Karpas-422 (cell line): ENCODE measurements at regions not wholly inside any gene's neighbourhood (a gene's known extent, or its start where the extent isn't known, plus 50 kb on each side); places are given as distances from the start of the nearest gene placed in this dataset.

ENCODE experiments used
- DNase-seq: peaks from one replicate; pipeline ENCODE4 v3.0.0-alpha.2; 2015
- H2AFZ ChIP-seq: fragments of 200-600 bp; sonication (generic); 2 replicates; pipeline ENCODE4 v1.6.1; 2014; ENCODE audit warnings: antibody characterized with exemption, low read length, mixed read lengths
- H3K27ac ChIP-seq: fragments of 200-600 bp; sonication (generic); 2 replicates; pipeline ENCODE4 v1.5.1; 2014; ENCODE audit warnings: mild to moderate bottlenecking, low read length, moderate library complexity
- H3K27me3 ChIP-seq: fragments of 200-600 bp; sonication (generic); 2 replicates; pipeline ENCODE4 v1.6.1; 2014; ENCODE audit warnings: low read length, mixed read lengths
- H3K36me3 ChIP-seq: fragments of 200-600 bp; sonication (generic); 2 replicates; pipeline ENCODE4 v1.6.1; 2014; ENCODE audit warnings: low read length, mixed read lengths; ENCODE audit not compliant: insufficient read depth
- H3K4me1 ChIP-seq: fragments of 200-600 bp; sonication (generic); 2 replicates; pipeline ENCODE4 v1.6.1; 2014; ENCODE audit warnings: mild to moderate bottlenecking, low read length, mixed read lengths
- H3K4me2 ChIP-seq: fragments of 200-600 bp; sonication (generic); 2 replicates; pipeline ENCODE4 v1.6.1; 2014; ENCODE audit warnings: low read length, low read depth, mild to moderate bottlenecking; ENCODE audit not compliant: poor library complexity, severe bottlenecking
- H3K4me3 ChIP-seq: fragments of 200-600 bp; sonication (generic); 2 replicates; pipeline ENCODE4 v1.5.1; 2014; ENCODE audit warnings: mild to moderate bottlenecking, antibody characterized with exemption, low read length, mixed read lengths
- H3K79me2 ChIP-seq: fragments of 200-600 bp; sonication (generic); 2 replicates; pipeline ENCODE4 v1.6.1; 2014; ENCODE audit warnings: mild to moderate bottlenecking, low read length, mixed read lengths
- H3K9ac ChIP-seq: fragments of 200-600 bp; sonication (generic); 2 replicates; pipeline ENCODE4 v1.6.0; 2014; ENCODE audit warnings: low read length
- H3K9me2 ChIP-seq: fragments of 200-600 bp; sonication (generic), shearing (Covaris generic); replicated peaks from 2 replicates; pipeline ENCODE4 v1.6.0; 2014; ENCODE audit warnings: mild to moderate bottlenecking, low read length, moderate library complexity; ENCODE audit not compliant: insufficient read depth
- H3K9me3 ChIP-seq: fragments of 300-700, 200-600 bp; sonication (generic); 2 replicates; pipeline ENCODE4 v1.6.1; 2014; ENCODE audit warnings: low read length, mixed read lengths
- H4K20me1 ChIP-seq: fragments of 200-600 bp; sonication (generic); 2 replicates; pipeline ENCODE4 v1.6.1; 2014; ENCODE audit warnings: mild to moderate bottlenecking, antibody characterized with exemption, low read length, low read depth; ENCODE audit not compliant: insufficient read depth

DNA sequence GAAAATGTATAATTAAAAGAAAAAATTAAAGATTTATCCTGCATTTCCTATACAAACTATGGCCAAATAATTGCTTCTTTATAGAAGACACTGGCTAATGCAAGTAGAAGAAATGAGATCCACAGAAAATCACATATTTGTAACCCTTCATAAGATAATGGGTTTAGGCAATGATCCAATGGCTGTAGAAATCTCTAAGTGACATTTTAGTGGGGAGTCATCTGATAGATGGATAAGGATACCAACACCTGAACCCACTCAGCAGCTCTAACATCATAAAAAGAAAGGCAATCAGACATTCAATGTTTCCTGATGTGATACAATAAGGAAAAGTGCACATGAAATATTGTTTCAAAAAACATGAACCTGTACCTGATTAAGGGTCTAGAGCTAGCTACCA is 297.5 kb downstream of the CXCL12 start:
- Histone ChIP-seq H3K4me1 (no peaks in the 10 kb centered on the region), H3K27ac (no peak overlapping the region), H3K9ac (no peak overlapping the region), H3K4me3 (no peak overlapping the region), H3K9me2 (no peaks in the 10 kb centered on the region), H3K4me2 (no peak overlapping the region), H3K27me3 (no peaks in the 10 kb centered on the region), H3K79me2 (no peaks in the 10 kb centered on the region), H2AFZ (no peak overlapping the region), H4K20me1 (no peaks in the 10 kb centered on the region), H3K36me3 (no peaks in the 10 kb centered on the region), H3K9me3 (no peaks in the 10 kb centered on the region)
- no peak for DNase-seq

GRCh38 chr10:44083719-44084400 is 301.0 kb downstream of the CXCL12 start:
- no peaks in the 10 kb centered on the region for H3K79me2 ChIP-seq
- DNase-seq = no peak
- H4K20me1 ChIP-seq = no peaks in the 10 kb centered on the region
- H3K4me2 ChIP-seq = no peak overlapping the region
- H3K4me3 ChIP-seq = no peak overlapping the region
- no peaks in the 10 kb centered on the region for H3K9me3 ChIP-seq
- H3K27ac ChIP-seq = no peak overlapping the region
- H3K9ac ChIP-seq = no peak overlapping the region
- no peaks in the 10 kb centered on the region for H3K4me1 ChIP-seq
- no peaks in the 10 kb centered on the region for H3K9me2 ChIP-seq
- no peaks in the 10 kb centered on the region for H3K36me3 ChIP-seq
- H2AFZ ChIP-seq = no peak overlapping the region
- no peaks in the 10 kb centered on the region for H3K27me3 ChIP-seq

DNA sequence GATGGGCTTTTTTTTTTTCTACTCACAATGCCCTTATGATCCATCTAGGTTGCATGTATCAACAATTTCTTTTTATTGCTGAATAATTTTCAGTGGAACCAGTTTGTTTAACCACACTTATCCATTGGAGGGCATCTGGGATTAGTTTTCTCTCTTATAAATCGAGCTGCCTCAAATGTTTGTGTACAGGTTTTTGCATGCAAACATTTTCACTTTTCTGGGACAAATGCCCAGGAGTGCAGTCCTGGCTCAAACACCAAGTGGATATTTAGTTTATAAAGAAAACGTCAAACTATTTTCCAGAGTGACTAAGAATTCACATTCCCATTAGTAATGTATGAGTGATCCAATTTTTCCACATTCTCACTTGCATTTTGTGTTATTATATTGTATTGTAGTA is 313.4 kb downstream of the CXCL12 start:
- Histone ChIP-seq H3K4me1 (no peaks in the 10 kb centered on the region), H3K9me3 (peaks cover 4% of the 10 kb centered on the region; the same call in 1 of the 2 replicates), H4K20me1 (no peaks in the 10 kb centered on the region), H3K9me2 (no peaks in the 10 kb centered on the region), H3K36me3 (no peaks in the 10 kb centered on the region), H3K4me2 (no peak overlapping the region), H3K9ac (no peak overlapping the region), H3K27ac (no peak overlapping the region), H3K79me2 (no peaks in the 10 kb centered on the region), H3K4me3 (no peak overlapping the region), H2AFZ (no peak overlapping the region), H3K27me3 (no peaks in the 10 kb centered on the region)
- peak; percentile 6 for DNase-seq

DNA sequence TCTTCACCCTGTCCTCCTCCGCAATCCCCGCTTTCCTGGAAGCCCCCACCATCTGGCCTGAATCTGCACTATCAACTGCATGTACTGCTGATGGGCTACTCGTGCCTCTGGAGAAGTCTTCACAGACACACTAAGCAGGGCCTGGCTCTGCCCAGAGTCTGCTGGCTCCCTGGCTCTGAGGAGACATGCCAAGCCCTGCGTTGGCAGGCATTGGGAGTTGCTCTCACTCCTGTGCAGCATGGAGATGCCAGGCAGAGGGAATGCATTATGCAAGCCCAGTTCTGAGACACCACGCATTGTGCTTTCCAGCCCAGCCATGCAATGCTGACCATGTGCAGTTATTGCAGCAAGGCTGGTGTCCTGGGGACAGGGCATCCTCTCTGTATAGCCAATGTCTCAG is 314.6 kb downstream of the CXCL12 start:
- Histone ChIP-seq H3K4me1 (no peaks in the 10 kb centered on the region), H3K27ac (no peak overlapping the region), H3K9me3 (peaks cover 4% of the 10 kb centered on the region; the same call in 1 of the 2 replicates), H3K79me2 (no peaks in the 10 kb centered on the region), H3K27me3 (no peaks in the 10 kb centered on the region), H3K9ac (no peak overlapping the region), H3K4me3 (no peak overlapping the region), H3K4me2 (no peak overlapping the region), H3K9me2 (no peaks in the 10 kb centered on the region), H2AFZ (no peak overlapping the region), H3K36me3 (no peaks in the 10 kb centered on the region), H4K20me1 (no peaks in the 10 kb centered on the region)
- DNase-seq = peak; percentile 29

DNA sequence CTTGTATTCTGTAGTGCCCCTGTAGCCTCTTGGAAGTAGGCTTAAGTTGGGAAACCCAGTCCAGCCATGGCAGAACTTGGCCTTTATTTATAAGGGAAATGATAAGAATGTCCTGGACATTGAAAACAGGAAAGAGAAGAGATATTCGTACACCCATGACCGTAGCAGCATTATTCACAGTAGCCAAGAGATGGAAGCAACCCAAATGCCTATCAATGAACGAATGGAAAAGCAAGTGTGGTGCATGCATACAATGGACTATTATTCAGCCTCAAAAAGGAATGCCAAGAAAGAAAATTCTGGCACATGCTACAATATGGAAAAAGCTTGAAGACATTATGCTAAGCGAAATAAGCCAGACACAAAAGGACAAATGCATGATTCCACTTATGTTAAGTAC is 315.3 kb downstream of the CXCL12 start:
- no peaks in the 10 kb centered on the region for H3K27me3 ChIP-seq

DNA sequence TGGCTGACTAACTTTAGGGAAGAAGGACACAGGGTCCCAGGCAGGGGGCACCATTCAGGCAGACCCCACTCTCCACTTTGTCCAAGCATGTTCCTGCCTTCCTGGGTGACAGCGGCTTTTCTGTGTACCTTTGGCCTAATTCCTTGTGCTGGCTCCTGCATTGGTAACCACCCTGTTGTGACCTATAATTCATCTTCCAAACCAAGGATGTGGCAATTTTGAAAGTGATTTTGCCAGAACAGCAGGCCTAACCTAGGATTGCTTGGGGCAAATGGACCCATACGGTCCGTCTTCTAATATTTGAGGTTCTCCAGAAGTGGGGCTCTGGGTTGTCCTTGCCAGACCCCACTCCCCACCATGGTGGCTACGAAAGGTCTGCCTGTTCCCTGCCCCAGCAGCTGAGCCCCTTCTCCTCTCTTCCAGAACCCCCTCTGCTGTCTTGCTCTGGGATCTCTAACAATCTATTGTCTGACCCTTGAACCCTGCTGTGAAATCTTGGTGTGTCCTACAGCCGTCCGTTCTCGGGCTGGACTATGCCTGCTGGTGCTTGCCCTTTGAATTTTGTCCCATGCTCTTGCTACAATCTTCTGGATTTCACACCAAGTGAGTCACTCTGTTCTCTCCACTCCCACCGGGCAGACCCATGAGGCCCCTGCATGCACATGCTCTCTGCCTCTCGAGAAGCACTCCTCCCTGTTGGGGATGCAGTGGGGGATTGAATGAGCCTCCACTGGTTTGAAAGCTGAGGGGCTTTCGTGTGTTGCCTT is 316.0 kb downstream of the CXCL12 start:
- no peaks in the 10 kb centered on the region for H3K9me2 ChIP-seq
- H3K9ac ChIP-seq = no peak overlapping the region
- no peaks in the 10 kb centered on the region for H3K9me3 ChIP-seq
- no peaks in the 10 kb centered on the region for H4K20me1 ChIP-seq
- DNase-seq = no peak
- no peaks in the 10 kb centered on the region for H3K36me3 ChIP-seq
- no peak overlapping the region for H3K4me2 ChIP-seq
- H3K27me3 ChIP-seq = no peaks in the 10 kb centered on the region
- no peak overlapping the region for H3K27ac ChIP-seq
- no peak overlapping the region for H2AFZ ChIP-seq
- H3K79me2 ChIP-seq = no peaks in the 10 kb centered on the region
- no peaks in the 10 kb centered on the region for H3K4me1 ChIP-seq
- no peak overlapping the region for H3K4me3 ChIP-seq

More for the DNA sequence above, 315.3 kb downstream of the CXCL12 start:
- Histone ChIP-seq H3K9ac (no peak overlapping the region), H3K4me2 (no peak overlapping the region), H3K9me2 (no peaks in the 10 kb centered on the region), H3K79me2 (no peaks in the 10 kb centered on the region), H3K36me3 (no peaks in the 10 kb centered on the region), H3K27ac (no peak overlapping the region), H2AFZ (no peak overlapping the region), H4K20me1 (no peaks in the 10 kb centered on the region), H3K4me3 (no peak overlapping the region), H3K9me3 (peaks cover 3% of the 10 kb centered on the region; the same call in 1 of the 2 replicates), H3K4me1 (no peaks in the 10 kb centered on the region)
- peak; percentile 11 for DNase-seq

DNA sequence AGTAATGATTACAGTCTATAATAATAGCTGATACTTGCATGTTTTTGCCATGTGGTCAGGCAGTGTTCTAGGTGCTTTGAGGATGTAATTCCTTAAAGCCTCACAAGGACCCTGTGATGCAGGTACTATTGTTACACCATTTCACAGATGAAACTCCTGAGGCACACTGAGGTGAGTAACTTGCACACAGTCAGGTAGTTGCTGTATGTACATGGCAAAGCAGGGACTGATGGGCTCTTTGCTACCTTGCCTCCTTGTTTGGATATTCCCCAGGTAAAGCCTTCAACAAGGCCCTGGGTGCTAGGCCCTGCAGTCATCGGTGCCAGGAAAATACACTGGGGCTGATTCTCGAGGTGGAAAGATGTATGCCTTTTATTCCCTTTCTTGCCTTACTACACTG is 317.5 kb downstream of the CXCL12 start:
- H4K20me1 ChIP-seq = no peaks in the 10 kb centered on the region
- no peak for DNase-seq
- no peaks in the 10 kb centered on the region for H3K4me1 ChIP-seq

GRCh38 chr10:44066527-44067255 is 318.2 kb downstream of the CXCL12 start:
- Histone ChIP-seq H4K20me1 (no peaks in the 10 kb centered on the region), H2AFZ (no peak overlapping the region), H3K27ac (no peak overlapping the region), H3K4me1 (no peaks in the 10 kb centered on the region), H3K4me2 (no peak overlapping the region), H3K9me3 (no peaks in the 10 kb centered on the region), H3K36me3 (no peaks in the 10 kb centered on the region), H3K27me3 (no peaks in the 10 kb centered on the region), H3K79me2 (no peaks in the 10 kb centered on the region), H3K4me3 (no peak overlapping the region), H3K9me2 (no peaks in the 10 kb centered on the region), H3K9ac (no peak overlapping the region)
- DNase-seq = no peak

More for the DNA sequence above, 317.5 kb downstream of the CXCL12 start:
- H3K4me3 ChIP-seq = no peak overlapping the region
- no peaks in the 10 kb centered on the region for H3K9me3 ChIP-seq
- no peaks in the 10 kb centered on the region for H3K79me2 ChIP-seq
- H3K36me3 ChIP-seq = no peaks in the 10 kb centered on the region
- H3K9ac ChIP-seq = no peak overlapping the region
- H3K9me2 ChIP-seq = no peaks in the 10 kb centered on the region
- no peaks in the 10 kb centered on the region for H3K27me3 ChIP-seq
- H2AFZ ChIP-seq = no peak overlapping the region
- no peak overlapping the region for H3K4me2 ChIP-seq
- no peak overlapping the region for H3K27ac ChIP-seq
